HUDEP-2 (cell line): ENCODE measurements at regions not wholly inside any gene's neighbourhood (a gene's known extent, or its start where the extent isn't known, plus 50 kb on each side); places are given as distances from the start of the nearest gene placed in this dataset.

Source experiments
- DNase-seq, 76 experiments: peaks; one replicate each; lab custom pipeline; 2025; ENCODE audit not compliant: unreplicated experiment in 76 of 76; lab: John Stamatoyannopoulos, UW

GRCh38 chr7:12119620-12120303 lies 91.3 kb upstream of the TMEM106B start:
- no peak for DNase-seq

DNA sequence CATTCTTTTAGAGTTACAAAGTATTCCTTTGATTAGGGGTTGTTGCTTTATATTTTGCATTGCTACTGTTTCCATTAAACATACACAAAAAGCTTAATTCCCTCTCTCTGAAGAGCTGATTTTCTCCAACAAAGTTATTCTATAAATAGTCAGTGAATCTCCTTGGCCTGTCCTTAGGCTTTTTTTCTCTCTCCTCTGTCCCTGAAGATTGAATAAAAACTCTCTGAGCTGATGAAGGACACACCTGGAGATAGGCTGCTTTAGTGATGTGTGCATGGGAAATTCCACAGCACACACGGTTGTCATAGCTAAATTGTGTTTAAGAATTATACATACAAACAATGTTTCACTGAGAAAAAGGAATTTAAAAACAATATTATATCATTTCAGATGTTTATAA lies 90.5 kb upstream of the TMEM106B start:
- DNase-seq: no peak

DNA sequence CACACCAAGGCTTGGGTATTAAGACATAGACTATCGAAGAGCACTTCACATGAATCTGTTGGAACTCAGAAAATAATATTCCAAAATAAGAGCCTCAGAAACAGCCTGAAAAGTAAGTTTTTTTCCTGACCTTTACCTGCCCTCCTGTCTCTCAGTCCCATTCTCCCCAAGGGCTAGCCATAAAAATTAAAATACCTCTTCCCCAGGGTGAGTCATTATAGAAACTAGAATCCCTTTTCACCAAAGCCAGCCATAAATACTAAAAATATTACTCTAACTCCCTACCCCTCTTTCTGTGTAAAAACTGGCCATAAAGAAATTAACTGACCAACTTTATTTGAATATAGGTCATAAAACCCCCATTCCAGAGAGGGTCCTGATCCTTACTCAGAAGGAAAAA lies 87.9 kb upstream of the TMEM106B start:
- no peak for DNase-seq

GRCh38 chr7:12124028-12124427 lies 87.1 kb upstream of the TMEM106B start:
- no peak for DNase-seq

- no peak for DNase-seq
These were observed 83.6 kb upstream of the TMEM106B start for GRCh38 chr7:12127455-12127854.

- DNase-seq: no peak
These were observed 80.5 kb upstream of the TMEM106B start for GRCh38 chr7:12130609-12131008.

GRCh38 chr7:12131122-12131521 lies 80.0 kb upstream of the TMEM106B start:
- no peak for DNase-seq

DNA sequence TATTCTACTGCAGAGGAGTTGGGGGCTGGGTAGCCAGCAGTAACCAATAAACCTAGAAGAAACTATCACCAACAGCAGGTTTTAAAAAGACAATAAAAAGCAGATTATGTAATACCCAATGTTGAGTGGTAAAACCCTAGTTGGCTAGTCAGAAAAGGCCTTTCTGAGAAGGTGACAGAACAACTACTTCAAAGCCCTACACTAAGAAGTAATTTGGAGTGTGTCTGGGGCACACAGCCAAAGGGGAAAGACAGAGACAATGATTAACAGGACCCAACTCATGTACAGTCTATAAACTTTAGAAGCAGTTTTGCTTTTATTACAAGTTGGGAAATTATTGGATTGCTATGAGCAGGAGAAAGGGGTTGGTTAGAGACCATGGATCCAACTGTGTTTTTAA lies 77.2 kb upstream of the TMEM106B start:
- DNase-seq: no peak

GRCh38 chr7:12136523-12136922 lies 74.6 kb upstream of the TMEM106B start:
- DNase-seq: no peak

DNA sequence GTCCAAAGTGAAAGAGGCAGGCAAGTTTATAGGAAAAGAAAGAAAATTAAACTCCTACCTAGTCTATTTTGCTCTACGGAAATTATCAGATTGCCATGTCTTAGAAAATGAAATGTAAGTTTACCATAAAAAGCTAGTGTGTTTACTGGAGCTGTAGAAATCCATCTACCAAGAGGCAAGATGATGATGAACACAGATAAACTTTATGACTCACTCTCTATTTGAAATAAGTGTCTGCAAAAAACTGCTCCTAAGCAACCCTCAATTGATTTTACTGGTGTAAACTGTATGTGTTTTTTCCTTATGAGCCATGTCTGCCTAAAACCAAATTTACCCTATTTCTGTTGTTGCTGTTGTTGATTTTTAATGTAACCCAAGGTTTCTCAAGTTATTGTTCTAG lies 73.8 kb upstream of the TMEM106B start:
- no peak for DNase-seq

- DNase-seq: no peak
These were observed 72.7 kb upstream of the TMEM106B start for GRCh38 chr7:12138421-12138820.

DNA sequence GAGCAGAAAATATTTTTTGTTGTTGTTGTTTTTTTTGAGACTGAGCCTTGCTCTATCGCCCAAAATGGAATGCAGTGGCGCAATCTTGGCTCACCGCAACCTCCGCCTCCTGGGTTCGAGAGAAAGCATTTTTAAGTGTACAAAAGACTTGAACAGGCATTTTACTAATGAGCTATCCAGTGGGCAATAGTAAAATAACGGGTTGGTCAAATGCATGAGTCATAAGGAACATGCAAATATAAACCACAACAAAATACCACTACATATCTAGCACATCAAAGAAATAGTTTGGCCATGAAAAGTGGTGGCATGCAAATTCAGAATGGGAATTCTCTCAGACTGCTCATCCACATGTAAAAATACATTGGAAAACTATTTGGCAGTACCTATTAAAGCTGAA lies 71.7 kb upstream of the TMEM106B start:
- DNase-seq: no peak

GRCh38 chr7:12146813-12147212 lies 64.3 kb upstream of the TMEM106B start:
- no peak for DNase-seq

DNA sequence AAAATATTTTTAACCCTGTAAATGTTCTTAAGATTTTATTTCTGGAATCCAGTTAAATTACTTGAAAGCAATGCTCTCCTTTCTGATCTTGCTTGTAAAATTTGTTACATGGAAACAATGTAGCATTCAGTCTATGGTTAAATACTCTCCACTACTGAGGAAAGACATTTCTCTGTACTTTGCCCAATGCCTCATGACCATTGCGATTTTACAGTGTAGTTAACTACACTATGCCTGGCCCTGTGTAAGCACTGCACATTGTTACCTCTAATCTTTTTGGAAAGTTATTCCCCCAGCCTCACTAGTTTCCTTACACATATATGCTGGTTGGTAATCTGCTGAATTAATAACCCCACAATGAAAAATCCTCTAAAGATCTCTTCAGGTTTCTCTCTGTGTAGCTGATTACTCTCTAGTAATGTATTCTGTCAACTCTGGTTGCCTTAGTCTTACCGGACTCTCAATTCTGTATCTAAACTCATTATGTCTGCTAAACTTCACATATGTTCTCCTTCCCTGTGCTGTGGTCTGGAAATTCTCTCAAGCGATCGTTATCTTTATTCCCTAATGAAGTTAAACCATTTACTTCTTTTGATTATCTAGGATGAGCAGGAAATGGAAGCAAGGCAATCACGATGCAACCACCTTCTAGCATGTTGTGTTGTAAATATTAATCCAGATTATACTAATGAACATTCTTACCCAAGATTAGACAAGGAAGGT lies 58.7 kb upstream of the TMEM106B start:
- DNase-seq: no peak

- DNase-seq: no peak
These were observed 57.0 kb upstream of the TMEM106B start for GRCh38 chr7:12154119-12154518.

- DNase-seq: no peak
These were observed 53.6 kb upstream of the TMEM106B start for GRCh38 chr7:12157517-12157916.

- DNase-seq: no peak
These were observed 52.6 kb upstream of the TMEM106B start for GRCh38 chr7:12158334-12159060.

DNA sequence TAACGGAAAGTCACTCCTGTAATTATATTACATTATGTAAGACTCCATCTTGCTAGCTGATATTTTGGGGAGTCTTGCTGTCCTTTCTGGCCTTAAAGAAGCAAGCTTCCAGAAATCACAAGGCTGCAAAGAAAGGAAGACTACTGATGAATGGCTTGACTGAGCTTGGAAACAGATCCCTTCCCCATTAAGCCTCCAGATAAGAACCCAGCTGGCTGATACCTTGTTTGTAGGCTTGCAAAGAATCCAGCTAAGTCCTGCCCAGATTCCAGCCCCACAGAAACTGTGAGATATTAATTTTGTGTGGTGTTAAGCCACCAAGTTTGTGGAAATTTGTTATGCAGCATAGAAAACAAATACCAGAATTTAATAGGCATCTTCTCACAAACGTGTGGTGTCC lies 49.9 kb upstream of the TMEM106B start:
- DNase-seq: no peak
